HT-29 (cell line): ENCODE measurements at regions not wholly inside any gene's neighbourhood (a gene's known extent, or its start where the extent isn't known, plus 50 kb on each side); places are given as distances from the start of the nearest gene placed in this dataset.
"Not testable (repeated sequence)": the region's sequence is repeated elsewhere in the genome, so short reads cannot be mapped to it uniquely, and the experiment has no call there.

ENCODE experiments used
- DNase-seq: peaks from one replicate; pipeline ENCODE4 v3.0.0-alpha.2; 2015; ENCODE audit warnings: low spot score

GRCh38 chr10:2201534-2202099, 464.3 kb upstream of the ADARB2 start:
- DNase-seq: no peak

- DNase-seq: no peak
Measured at GRCh38 chr10:2197663-2198062, 460.3 kb upstream of the ADARB2 start.

GRCh38 chr10:2196272-2196671, 458.9 kb upstream of the ADARB2 start:
- DNase-seq: no peak

- DNase-seq: not testable (repeated sequence)
Measured at GRCh38 chr10:2189356-2189755, 452.0 kb upstream of the ADARB2 start.

- DNase-seq: no peak
Measured at GRCh38 chr10:2188371-2188770, 451.0 kb upstream of the ADARB2 start.

- no peak for DNase-seq
Measured at GRCh38 chr10:2173327-2173726, 436.0 kb upstream of the ADARB2 start.

- no peak for DNase-seq
Measured at GRCh38 chr10:2165771-2166460, 428.6 kb upstream of the ADARB2 start.

- no peak for DNase-seq
Measured at GRCh38 chr10:2150288-2150687, 413.0 kb upstream of the ADARB2 start.

- no peak for DNase-seq
Measured at GRCh38 chr10:2145926-2146478, 408.7 kb upstream of the ADARB2 start.

GRCh38 chr10:2145491-2145890, 408.2 kb upstream of the ADARB2 start:
- DNase-seq: no peak

GRCh38 chr10:2144584-2144983, 407.3 kb upstream of the ADARB2 start:
- no peak for DNase-seq

GRCh38 chr10:2143213-2143835, 406.0 kb upstream of the ADARB2 start:
- no peak for DNase-seq

- DNase-seq: no peak
Measured at GRCh38 chr10:2139746-2140145, 402.4 kb upstream of the ADARB2 start.

GRCh38 chr10:2137549-2138174, 400.3 kb upstream of the ADARB2 start:
- DNase-seq: peak; percentile 26

GRCh38 chr10:2130705-2131305, 393.5 kb upstream of the ADARB2 start:
- no peak for DNase-seq

- DNase-seq: no peak
Measured at GRCh38 chr10:2128991-2129390, 391.7 kb upstream of the ADARB2 start.

GRCh38 chr10:2124135-2124534, 386.8 kb upstream of the ADARB2 start:
- DNase-seq: no peak

GRCh38 chr10:2122431-2123124, 385.3 kb upstream of the ADARB2 start:
- DNase-seq: no peak

- DNase-seq: no peak
Measured at GRCh38 chr10:2121929-2122328, 384.6 kb upstream of the ADARB2 start.

GRCh38 chr10:2121315-2121714, 384.0 kb upstream of the ADARB2 start:
- DNase-seq: no peak

- no peak for DNase-seq
Measured at GRCh38 chr10:2120746-2121145, 383.4 kb upstream of the ADARB2 start.
